Natural killer cell treated with Interleukin-12 subunit alpha and Interleukin-12 subunit beta and Interleukin-15 and Interleukin-18, amount 100 ng/mL, for 72 hours (primary cell): ENCODE measurements at regions not wholly inside any gene's neighbourhood (a gene's known extent, or its start where the extent isn't known, plus 50 kb on each side); places are given as distances from the start of the nearest gene placed in this dataset.

Experiments used
- ATAC-seq, 2 donors: fragments of 150-1000 bp; cut with Tn5 transposase in 1 of 2; sonication (Bioruptor Pico), chemical (Tn5 transposase) in 1 of 2; 2 replicates each; pipeline ENCODE4 v1.10.0; 2021
- DNase-seq: peaks from one replicate; pipeline ENCODE4 v3.0.0; 2022; ENCODE audit warnings: low spot score
- H3K27ac Mint-ChIP-seq, 2 donors: 1 replicate in 1 of 2; 2 replicates in 1 of 2; pipeline ENCODE4 v1.8.0; 2022; ENCODE audit warnings: mixed read lengths in 2 of 2, mild to moderate bottlenecking in 1 of 2, moderate library complexity in 1 of 2
- H3K27me3 Mint-ChIP-seq, 2 donors: 1 replicate in 1 of 2; 2 replicates in 1 of 2; pipeline ENCODE4 v1.8.0; 2022; ENCODE audit warnings: mixed read lengths in 2 of 2
- H3K36me3 Mint-ChIP-seq: one replicate; pipeline ENCODE4 v1.8.0; 2022; ENCODE audit warnings: mixed read lengths
- H3K4me1 Mint-ChIP-seq, 2 donors: 1 replicate in 1 of 2; 2 replicates in 1 of 2; pipeline ENCODE4 v1.8.0; 2022; ENCODE audit warnings: low read depth in 2 of 2, mixed read lengths in 2 of 2, mild to moderate bottlenecking in 1 of 2
- H3K4me3 Mint-ChIP-seq: one replicate; pipeline ENCODE4 v1.8.0; 2022; ENCODE audit warnings: mixed read lengths
- H3K9me3 Mint-ChIP-seq: 2 replicates; pipeline ENCODE4 v1.8.0; 2022; ENCODE audit warnings: mixed read lengths

DNA sequence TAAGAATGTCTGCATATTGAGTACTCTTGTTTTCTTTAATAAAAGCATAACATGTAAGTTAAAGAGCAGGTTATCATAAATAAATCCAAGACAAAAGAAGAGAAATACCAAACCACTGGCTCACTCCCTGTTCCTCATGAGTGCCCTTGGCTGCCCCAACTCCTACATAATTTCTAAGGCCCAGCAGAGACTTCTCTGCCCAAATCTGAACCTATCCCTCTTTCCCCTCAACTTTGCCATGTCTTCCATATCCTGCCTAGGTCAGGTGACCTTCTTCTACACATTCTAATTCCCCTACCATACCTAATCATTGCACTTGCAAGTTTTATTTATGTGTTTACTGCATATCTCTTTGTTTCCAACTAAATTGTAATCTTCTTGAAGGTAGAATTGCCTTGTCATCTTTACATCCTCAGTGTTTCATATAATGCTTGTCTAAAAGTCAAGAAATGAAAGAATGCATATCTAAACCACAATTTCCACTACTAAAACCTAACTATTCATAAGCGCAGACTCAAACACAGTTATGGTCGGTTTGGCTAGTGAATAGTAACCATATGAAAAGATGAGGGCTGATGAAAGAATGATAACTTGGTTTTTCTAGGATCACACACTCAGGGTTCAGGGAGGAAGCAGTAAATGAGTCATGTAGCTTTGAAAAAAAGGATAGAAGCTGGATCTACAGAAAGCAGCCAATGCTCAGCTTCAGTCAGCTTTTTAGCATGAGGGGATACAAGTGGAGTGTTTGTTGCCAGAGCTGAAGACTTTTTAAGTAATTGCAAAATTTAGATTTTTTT, 53.3 kb upstream of the EYA4 start:
- Mint-ChIP-seq H3K4me1 (no peaks in the 10 kb centered on the region), H3K27me3 (peaks cover 0 to 2% of the 10 kb centered on the region in 2 donors), H3K4me3 (no peak overlapping the region), H3K27ac (no peak overlapping the region), H3K36me3 (no peaks in the 10 kb centered on the region), H3K9me3 (peaks cover 2% of the 10 kb centered on the region)
- ATAC-seq: no peak
- DNase-seq: no peak

DNA sequence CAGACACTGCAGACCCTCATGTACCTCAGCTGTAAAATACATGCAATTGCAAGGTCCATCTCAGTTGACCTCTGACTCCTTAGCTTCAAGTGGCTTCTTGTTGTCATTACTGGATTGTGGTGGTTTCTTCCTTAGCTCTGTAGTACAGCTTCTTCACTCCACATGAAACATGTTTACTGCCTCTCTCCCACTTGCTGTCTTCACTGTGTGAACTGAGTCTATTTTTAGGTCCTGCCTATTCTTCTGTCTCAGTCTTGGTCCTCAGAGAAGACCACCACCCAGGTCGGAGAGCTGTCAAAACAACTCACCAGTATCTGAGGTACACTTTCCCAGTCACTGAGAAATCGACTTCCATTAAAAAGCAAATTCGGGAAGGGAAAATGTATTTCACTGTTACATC, 50.2 kb upstream of the EYA4 start:
- Mint-ChIP-seq H3K27ac (no peak overlapping the region), H3K9me3 (peaks cover 2% of the 10 kb centered on the region), H3K4me3 (no peak overlapping the region), H3K27me3 (peaks cover 0 to 2% of the 10 kb centered on the region in 2 donors), H3K4me1 (no peaks in the 10 kb centered on the region), H3K36me3 (no peaks in the 10 kb centered on the region)
- DNase-seq: no peak
- ATAC-seq: no peak

DNA sequence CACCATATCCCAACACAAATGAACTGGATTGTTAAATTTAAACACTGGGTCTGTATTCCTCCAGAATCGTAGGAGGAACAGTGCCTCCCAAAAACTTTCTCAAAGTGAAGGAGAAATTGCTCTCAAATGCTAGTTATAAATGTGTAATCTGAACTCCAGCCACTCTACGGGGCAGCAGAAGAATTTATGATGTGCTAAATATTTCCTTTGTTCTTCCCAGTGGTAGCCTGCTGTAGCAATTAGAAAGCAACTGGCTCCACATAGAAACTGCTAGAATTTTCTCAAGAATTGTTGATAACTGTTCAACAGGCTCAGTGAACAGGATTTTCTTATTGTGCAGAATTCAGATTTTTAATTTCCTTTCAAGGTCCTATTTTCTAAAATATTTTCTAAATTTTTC, 49.8 kb upstream of the EYA4 start:
- no peaks in the 10 kb centered on the region for H3K36me3 Mint-ChIP-seq
- ATAC-seq (no peak), DNase-seq (no peak)
- peaks cover 2% of the 10 kb centered on the region for H3K9me3 Mint-ChIP-seq
- H3K27me3 Mint-ChIP-seq: peaks cover 0 to 2% of the 10 kb centered on the region in 2 donors
- H3K27ac Mint-ChIP-seq: no peak overlapping the region
- no peaks in the 10 kb centered on the region for H3K4me1 Mint-ChIP-seq
- no peak overlapping the region for H3K4me3 Mint-ChIP-seq
